MM.1S (cell line): ENCODE measurements at regions not wholly inside any gene's neighbourhood (a gene's known extent, or its start where the extent isn't known, plus 50 kb on each side); places are given as distances from the start of the nearest gene placed in this dataset.

Experiments
- DNase-seq: peaks from one replicate; pipeline ENCODE4 v3.0.0-alpha.2; 2015
- H2AFZ ChIP-seq: fragments of 300-600 bp; sonication (generic); 2 replicates; pipeline ENCODE4 v1.6.0; 2016; ENCODE audit warnings: antibody characterized with exemption, low read length
- H3F3A ChIP-seq: fragments of 300-600 bp; sonication (generic); 2 replicates; pipeline ENCODE4 v1.6.1; 2016; ENCODE audit warnings: mild to moderate bottlenecking, antibody characterized with exemption, low read length, moderate library complexity, mixed read lengths; ENCODE audit not compliant: insufficient read depth
- H3K27ac ChIP-seq: fragments of 300-600 bp; sonication (generic); 2 replicates; pipeline ENCODE4 v1.5.1; 2016; ENCODE audit warnings: mild to moderate bottlenecking, low read length
- H3K27me3 ChIP-seq: fragments of 300-600 bp; sonication (generic); replicated peaks from 2 replicates; pipeline ENCODE4 v1.6.0; 2016; ENCODE audit warnings: low read length; ENCODE audit not compliant: insufficient read depth
- H3K36me3 ChIP-seq: fragments of 300-600 bp; sonication (generic); replicated peaks from 2 replicates; pipeline ENCODE4 v1.6.1; 2016; ENCODE audit warnings: mild to moderate bottlenecking, low read length, mixed read lengths; ENCODE audit not compliant: insufficient read depth
- H3K4me1 ChIP-seq: fragments of 300-600 bp; sonication (generic); 2 replicates; pipeline ENCODE4 v1.6.1; 2016; ENCODE audit warnings: low read length, mixed read lengths
- H3K4me2 ChIP-seq: fragments of 300-600 bp; sonication (generic); 2 replicates; pipeline ENCODE4 v1.6.0; 2016; ENCODE audit warnings: low read depth, low read length
- H3K4me3 ChIP-seq: fragments of 300-600 bp; sonication (generic); 2 replicates; pipeline ENCODE4 v1.5.1; 2016; ENCODE audit warnings: low read length, mixed read lengths
- H3K79me2 ChIP-seq: fragments of 300-600 bp; sonication (generic); 2 replicates; pipeline ENCODE4 v1.6.1; 2016; ENCODE audit warnings: mixed run types, low read length, mixed read lengths
- H3K9ac ChIP-seq: fragments of 300-600 bp; sonication (generic); 2 replicates; pipeline ENCODE4 v1.6.1; 2016; ENCODE audit warnings: low read length, mixed read lengths
- H3K9me2 ChIP-seq: fragments of 300-600 bp; sonication (generic); replicated peaks from 2 replicates; pipeline ENCODE4 v1.6.1; 2016; ENCODE audit warnings: mild to moderate bottlenecking, low read length, mixed read lengths; ENCODE audit not compliant: insufficient read depth
- H3K9me3 ChIP-seq: fragments of 300-600 bp; sonication (generic); replicated peaks from 2 replicates; pipeline ENCODE4 v1.6.1; 2016; ENCODE audit warnings: mild to moderate bottlenecking, low read length, mixed read lengths; ENCODE audit not compliant: insufficient read depth
- H4K20me1 ChIP-seq: fragments of 300-600 bp; sonication (generic); 2 replicates; pipeline ENCODE4 v1.6.1; 2016; ENCODE audit warnings: mild to moderate bottlenecking, low read length, moderate library complexity, mixed read lengths; ENCODE audit not compliant: insufficient read depth
- EZH2 ChIP-seq: fragments of 300-600 bp; sonication (generic); optimal IDR thresholded peaks from 2 replicates; pipeline ENCODE3; 2017; ENCODE audit warnings: low read depth, mild to moderate bottlenecking, antibody characterized with exemption, low read length, mixed read lengths
- EZH2phosphoT487 ChIP-seq: fragments of 300-600 bp; sonication (generic); IDR thresholded peaks from 2 replicates; pipeline ENCODE4 v1.6.1; 2018; ENCODE audit warnings: antibody characterized with exemption, low read length
- TF ChIP-seq, protein P1 (sequence below): fragments of 300-600 bp; sonication (generic); IDR thresholded peaks from 2 replicates; pipeline ENCODE4 v1.5.1; 2016; ENCODE audit warnings: antibody characterized with exemption, low read length, mixed read lengths

DNA sequence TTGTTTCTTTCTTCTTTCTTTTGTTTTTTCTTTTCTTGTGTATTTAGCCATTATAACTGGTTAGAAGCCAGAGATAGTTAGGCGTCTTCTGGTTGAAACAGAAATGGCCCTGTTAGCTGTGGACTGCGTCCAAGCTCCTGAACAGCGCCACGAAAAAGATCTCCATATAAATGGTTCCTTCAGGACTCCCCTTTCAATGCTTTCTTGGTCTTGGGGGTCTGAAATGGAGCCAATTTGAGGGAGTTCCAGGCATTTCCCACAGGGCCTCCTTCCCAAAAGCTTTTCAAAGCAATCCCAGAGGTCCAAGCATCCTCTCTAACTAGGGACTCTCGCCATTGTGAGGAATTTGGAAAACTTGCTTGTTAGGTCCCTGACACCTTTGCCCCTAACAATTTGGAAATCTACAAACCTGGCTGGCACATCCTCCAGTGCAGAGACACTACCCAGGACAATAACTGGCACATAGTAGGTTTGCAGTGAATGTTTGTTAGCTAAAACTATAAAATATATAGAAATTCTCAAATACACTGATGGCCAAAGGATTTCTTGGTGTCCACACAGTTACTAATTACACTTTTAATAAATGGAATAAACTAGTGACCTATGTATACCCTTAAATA lies 80.1 kb downstream of the MYCN start:
- H3K4me2 ChIP-seq, result no peak overlapping the region
- no peak overlapping the region for H3K4me3 ChIP-seq
- DNase-seq, result no peak
- no peaks in the 10 kb centered on the region for H3K9me2 ChIP-seq
- H3F3A ChIP-seq, result no peaks in the 10 kb centered on the region
- no peaks in the 10 kb centered on the region for H3K27me3 ChIP-seq
- H3K36me3 ChIP-seq, result no peaks in the 10 kb centered on the region
- H3K4me1 ChIP-seq, result no peaks in the 10 kb centered on the region
- no peaks in the 10 kb centered on the region for H4K20me1 ChIP-seq
- no peak overlapping the region for H2AFZ ChIP-seq
- H3K79me2 ChIP-seq, result no peaks in the 10 kb centered on the region
- H3K9me3 ChIP-seq, result no peaks in the 10 kb centered on the region
- no peak for TF ChIP-seq EZH2
- TF ChIP-seq, protein P1, sequence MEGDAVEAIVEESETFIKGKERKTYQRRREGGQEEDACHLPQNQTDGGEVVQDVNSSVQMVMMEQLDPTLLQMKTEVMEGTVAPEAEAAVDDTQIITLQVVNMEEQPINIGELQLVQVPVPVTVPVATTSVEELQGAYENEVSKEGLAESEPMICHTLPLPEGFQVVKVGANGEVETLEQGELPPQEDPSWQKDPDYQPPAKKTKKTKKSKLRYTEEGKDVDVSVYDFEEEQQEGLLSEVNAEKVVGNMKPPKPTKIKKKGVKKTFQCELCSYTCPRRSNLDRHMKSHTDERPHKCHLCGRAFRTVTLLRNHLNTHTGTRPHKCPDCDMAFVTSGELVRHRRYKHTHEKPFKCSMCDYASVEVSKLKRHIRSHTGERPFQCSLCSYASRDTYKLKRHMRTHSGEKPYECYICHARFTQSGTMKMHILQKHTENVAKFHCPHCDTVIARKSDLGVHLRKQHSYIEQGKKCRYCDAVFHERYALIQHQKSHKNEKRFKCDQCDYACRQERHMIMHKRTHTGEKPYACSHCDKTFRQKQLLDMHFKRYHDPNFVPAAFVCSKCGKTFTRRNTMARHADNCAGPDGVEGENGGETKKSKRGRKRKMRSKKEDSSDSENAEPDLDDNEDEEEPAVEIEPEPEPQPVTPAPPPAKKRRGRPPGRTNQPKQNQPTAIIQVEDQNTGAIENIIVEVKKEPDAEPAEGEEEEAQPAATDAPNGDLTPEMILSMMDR, result no peak
- H3K27ac ChIP-seq, result no peak overlapping the region
- H3K9ac ChIP-seq, result no peak overlapping the region

DNA sequence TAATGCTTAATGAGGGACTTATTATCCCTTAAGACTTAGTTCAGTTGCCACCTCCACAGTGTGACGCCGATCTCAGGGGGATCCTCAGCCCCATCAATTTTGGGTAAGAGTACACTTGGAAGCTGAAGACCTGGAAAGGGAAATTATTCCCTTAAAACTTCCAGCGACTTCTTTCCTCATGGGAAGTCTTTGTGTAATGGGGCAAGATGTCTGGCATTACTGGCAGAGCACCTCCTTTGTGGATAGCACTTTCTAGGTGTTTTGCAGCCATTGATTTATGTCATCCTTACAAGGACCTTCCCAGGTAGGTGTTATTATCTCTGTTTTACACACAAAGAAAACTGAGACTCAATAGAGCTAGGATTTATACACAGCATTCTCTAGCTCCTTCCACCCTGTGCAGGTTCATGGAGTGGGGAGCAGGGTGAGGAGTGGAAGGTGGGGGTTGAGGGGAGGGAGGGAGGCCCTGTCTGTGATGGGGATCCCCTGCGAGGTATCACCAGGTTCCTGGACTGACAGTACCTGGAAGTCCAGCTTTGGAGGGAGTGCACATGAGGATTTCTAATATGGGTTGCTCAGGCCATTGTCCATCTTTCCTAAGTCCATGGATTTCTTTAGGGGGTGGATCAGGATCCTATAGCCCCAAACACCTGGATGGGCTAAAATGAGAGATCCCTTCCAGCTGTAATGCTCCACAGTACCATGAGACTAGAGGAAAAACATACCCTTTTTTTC lies 79.4 kb downstream of the MYCN start:
- no peaks in the 10 kb centered on the region for H3K27me3 ChIP-seq
- no peaks in the 10 kb centered on the region for H3K9me2 ChIP-seq
- H3K4me1 ChIP-seq, result no peaks in the 10 kb centered on the region
- no peak overlapping the region for H3K27ac ChIP-seq
- no peak overlapping the region for H3K9ac ChIP-seq
- no peaks in the 10 kb centered on the region for H3F3A ChIP-seq
- TF ChIP-seq EZH2, result no peak
- no peak for TF ChIP-seq EZH2phosphoT487
- TF ChIP-seq, protein P1, result no peak
- H3K9me3 ChIP-seq, result no peaks in the 10 kb centered on the region
- no peaks in the 10 kb centered on the region for H4K20me1 ChIP-seq
- H2AFZ ChIP-seq, result no peak overlapping the region
- H3K4me3 ChIP-seq, result no peak overlapping the region
- no peak overlapping the region for H3K4me2 ChIP-seq
- no peaks in the 10 kb centered on the region for H3K36me3 ChIP-seq
- DNase-seq, result no peak
- H3K79me2 ChIP-seq, result no peaks in the 10 kb centered on the region

- H3K27ac ChIP-seq, result no peak overlapping the region
Measured at GRCh38 chr2:16019060-16019480, 78.7 kb downstream of the MYCN start.

More at GRCh38 chr2:16019060-16019480, 78.7 kb downstream of the MYCN start:
- H3K79me2 ChIP-seq, result no peaks in the 10 kb centered on the region
- no peak for TF ChIP-seq EZH2phosphoT487
- TF ChIP-seq EZH2, result no peak
- TF ChIP-seq, protein P1, result no peak
- no peak for DNase-seq
- no peaks in the 10 kb centered on the region for H3K36me3 ChIP-seq
- no peaks in the 10 kb centered on the region for H3K9me2 ChIP-seq
- H4K20me1 ChIP-seq, result no peaks in the 10 kb centered on the region
- H2AFZ ChIP-seq, result no peak overlapping the region
- H3K4me3 ChIP-seq, result no peak overlapping the region
- no peaks in the 10 kb centered on the region for H3K4me1 ChIP-seq
- peaks cover 2% of the 10 kb centered on the region; the same call in 1 of the 2 replicates for H3F3A ChIP-seq
- H3K4me2 ChIP-seq, result no peak overlapping the region
- H3K9ac ChIP-seq, result no peak overlapping the region
- H3K27me3 ChIP-seq, result no peaks in the 10 kb centered on the region
- H3K9me3 ChIP-seq, result no peaks in the 10 kb centered on the region
